H9 (cell line): ENCODE measurements at regions not wholly inside any gene's neighbourhood (a gene's known extent, or its start where the extent isn't known, plus 50 kb on each side); places are given as distances from the start of the nearest gene placed in this dataset.

ENCODE experiments used
- DNase-seq: peaks from one replicate; pipeline ENCODE4 v3.0.0-alpha.2; 2017
- H2AFZ ChIP-seq: one replicate; pipeline ENCODE4 v1.6.1; 2013; ENCODE audit warnings: mild to moderate bottlenecking, low read length, control low read depth, moderate library complexity
- H2AK5ac ChIP-seq: 2 replicates; pipeline ENCODE4 v1.6.1; 2013; ENCODE audit warnings: low read length, control low read depth, mixed read lengths; ENCODE audit not compliant: insufficient read length
- H2BK120ac ChIP-seq: one replicate; pipeline ENCODE4 v1.6.1; 2013; ENCODE audit warnings: low read depth, mild to moderate bottlenecking, low read length, control low read depth, inconsistent platforms; ENCODE audit not compliant: poor library complexity, severe bottlenecking
- H2BK12ac ChIP-seq: 2 replicates; pipeline ENCODE4 v1.6.1; 2013; ENCODE audit warnings: low read length, control low read depth, mixed read lengths, low read depth; ENCODE audit not compliant: insufficient read length
- H2BK15ac ChIP-seq: 2 replicates; pipeline ENCODE4 v1.6.1; 2013; ENCODE audit warnings: low read depth, low read length, control low read depth
- H2BK20ac ChIP-seq: one replicate; pipeline ENCODE4 v1.6.1; 2013; ENCODE audit warnings: low read depth, mild to moderate bottlenecking, low read length, control low read depth, inconsistent platforms; ENCODE audit not compliant: poor library complexity, severe bottlenecking
- H2BK5ac ChIP-seq: 2 replicates; pipeline ENCODE4 v1.6.1; 2013; ENCODE audit warnings: low read length, control low read depth, mixed read lengths; ENCODE audit not compliant: insufficient read length
- H3K14ac ChIP-seq: 2 replicates; pipeline ENCODE4 v1.6.1; 2013; ENCODE audit warnings: low read length, control low read depth; ENCODE audit not compliant: insufficient read depth
- H3K18ac ChIP-seq: 2 replicates; pipeline ENCODE4 v1.6.1; 2013; ENCODE audit warnings: low read depth, mild to moderate bottlenecking, mixed read lengths, low read length, control low read depth; ENCODE audit not compliant: insufficient read length
- H3K23ac ChIP-seq: 2 replicates; pipeline ENCODE4 v1.6.1; 2013; ENCODE audit warnings: low read length, control low read depth, mixed read lengths, low read depth; ENCODE audit not compliant: insufficient read length
- H3K23me2 ChIP-seq: 2 replicates; pipeline ENCODE4 v1.6.1; 2013; ENCODE audit warnings: low read depth, mild to moderate bottlenecking, mixed read lengths, low read length, control low read depth; ENCODE audit not compliant: insufficient read length, poor library complexity, severe bottlenecking
- H3K27ac ChIP-seq: 2 replicates; pipeline ENCODE4 v1.5.1; 2013; ENCODE audit warnings: low read length, control low read depth, mixed read lengths, low read depth; ENCODE audit not compliant: insufficient read length
- H3K27me3 ChIP-seq: 2 replicates; pipeline ENCODE4 v1.6.1; 2013; ENCODE audit warnings: low read length, control low read depth, inconsistent platforms; ENCODE audit not compliant: insufficient read depth
- H3K4ac ChIP-seq: 2 replicates; pipeline ENCODE4 v1.6.1; 2013; ENCODE audit warnings: low read depth, mild to moderate bottlenecking, control low read depth, inconsistent platforms, low read length, moderate library complexity
- H3K4me1 ChIP-seq: 2 replicates; pipeline ENCODE4 v1.6.1; 2013; ENCODE audit warnings: low read length, control low read depth, inconsistent platforms; ENCODE audit not compliant: insufficient read depth
- H3K4me2 ChIP-seq: 2 replicates; pipeline ENCODE4 v1.6.1; 2013; ENCODE audit warnings: low read length, control low read depth, mixed read lengths; ENCODE audit not compliant: insufficient read length, insufficient read depth
- H3K56ac ChIP-seq: 2 replicates; pipeline ENCODE4 v1.6.1; 2013; ENCODE audit warnings: low read depth, mild to moderate bottlenecking, mixed read lengths, low read length, control low read depth; ENCODE audit not compliant: insufficient read length
- H3K79me1 ChIP-seq: 2 replicates; pipeline ENCODE4 v1.6.1; 2013; ENCODE audit warnings: low read depth, mild to moderate bottlenecking, moderate library complexity, low read length, control low read depth, inconsistent platforms; ENCODE audit not compliant: insufficient read depth, poor library complexity, severe bottlenecking
- H3K79me2 ChIP-seq: 2 replicates; pipeline ENCODE4 v1.6.1; 2013; ENCODE audit warnings: low read length, control low read depth, inconsistent platforms; ENCODE audit not compliant: insufficient read depth
- H3K9ac ChIP-seq: 2 replicates; pipeline ENCODE4 v1.6.1; 2013; ENCODE audit warnings: low read length, control low read depth, mixed read lengths; ENCODE audit not compliant: insufficient read length; ENCODE audit errors: extremely low read depth
- H3K9me3 ChIP-seq: one replicate; pipeline ENCODE4 v1.6.1; 2013; ENCODE audit warnings: low read depth, low read length, inconsistent platforms; ENCODE audit not compliant: control insufficient read depth
- H3T11ph ChIP-seq: one replicate; pipeline ENCODE4 v1.6.1; 2013; ENCODE audit warnings: mild to moderate bottlenecking, low read length, control low read depth, inconsistent platforms
- H4K20me1 ChIP-seq: one replicate; pipeline ENCODE4 v1.6.1; 2013; ENCODE audit not compliant: control insufficient read depth, insufficient read length, insufficient read depth
- H4K5ac ChIP-seq: 2 replicates; pipeline ENCODE4 v1.6.1; 2013; ENCODE audit warnings: low read depth, mild to moderate bottlenecking, mixed read lengths, low read length, control low read depth; ENCODE audit not compliant: insufficient read length
- H4K8ac ChIP-seq: replicated peaks from 2 replicates; pipeline ENCODE4 v1.6.1; 2013; ENCODE audit warnings: low read length, control low read depth, mixed read lengths, low read depth; ENCODE audit not compliant: insufficient read length
- H4K91ac ChIP-seq: 2 replicates; pipeline ENCODE4 v1.6.1; 2013; ENCODE audit warnings: low read depth, mild to moderate bottlenecking, moderate library complexity, mixed read lengths, low read length, control low read depth; ENCODE audit not compliant: insufficient read length
- H3K27ac Mint-ChIP-seq, 3 experiments: 2 replicates in 2 of 3; 3 replicates in 1 of 3; pipeline ENCODE4 v1.8.0; 2020 to 2021; ENCODE audit warnings: mixed read lengths in 3 of 3, mild to moderate bottlenecking in 1 of 3, moderate library complexity in 1 of 3
- H3K27me3 Mint-ChIP-seq: 2 replicates; pipeline ENCODE4 v1.8.0; 2021; ENCODE audit warnings: low read depth, mild to moderate bottlenecking, moderate library complexity, mixed read lengths
- H3K36me3 Mint-ChIP-seq, 3 experiments: 2 replicates in 2 of 3; 3 replicates in 1 of 3; pipeline ENCODE4 v1.8.0; 2020 to 2021; ENCODE audit warnings: low read depth in 3 of 3, mixed read lengths in 3 of 3; ENCODE audit not compliant: insufficient read depth in 1 of 3
- H3K4me1 Mint-ChIP-seq, 2 experiments: 2 replicates each; pipeline ENCODE4 v1.8.0; 2020; ENCODE audit warnings: mixed read lengths in 2 of 2
- H3K4me3 Mint-ChIP-seq, 2 experiments: 2 replicates in 1 of 2; 3 replicates in 1 of 2; pipeline ENCODE4 v1.8.0; 2020 to 2021; ENCODE audit warnings: mild to moderate bottlenecking in 2 of 2, mixed read lengths in 2 of 2, moderate library complexity in 1 of 2
- H3K9me3 Mint-ChIP-seq, 2 experiments: 2 replicates in 1 of 2; 3 replicates in 1 of 2; pipeline ENCODE4 v1.8.0; 2020; ENCODE audit warnings: mild to moderate bottlenecking in 2 of 2, mixed read lengths in 2 of 2, moderate library complexity in 1 of 2
- CTCF ChIP-seq: fragments of 200-600 bp; sonication (generic); conservative IDR thresholded peaks from 3 replicates; pipeline ENCODE4 v1.8.0; 2021; ENCODE audit warnings: antibody characterized with exemption, mild to moderate bottlenecking
- WGBS: extraction: QIAGEN DNeasy Blood & Tissue Kit; methylation state at CpG from one replicate; pipeline ENCODE4 v1.1.7; 2013; ENCODE audit warnings: missing lambda C conversion rate, low lambda C conversion rate, mixed read lengths; ENCODE audit not compliant: insufficient read length; ENCODE audit errors: extremely low coverage; 5-methylcytosine and 5-hydroxymethylcytosine counted together

- Histone ChIP-seq H3K14ac (no peak overlapping the region), H3K4me1 (no peaks in the 10 kb centered on the region), H4K8ac (no peak overlapping the region), H4K91ac (no peak overlapping the region), H3K18ac (no peak overlapping the region), H2BK12ac (no peak overlapping the region), H2AFZ (no peak overlapping the region), H3K9me3 (no peaks in the 10 kb centered on the region), H2AK5ac (no peak overlapping the region), H4K20me1 (no peaks in the 10 kb centered on the region), H3K23ac (no peak overlapping the region), H3K23me2 (no peaks in the 10 kb centered on the region), H3K27ac (no peak overlapping the region), H2BK120ac (no peak overlapping the region), H3K79me1 (no peaks in the 10 kb centered on the region), H2BK15ac (no peak overlapping the region), H2BK5ac (no peak overlapping the region), H4K5ac (no peak overlapping the region), H3K4ac (no peak overlapping the region), H3T11ph (no peak overlapping the region), H2BK20ac (no peak overlapping the region), H3K27me3 (no peaks in the 10 kb centered on the region), H3K9ac (no peak overlapping the region), H3K79me2 (no peaks in the 10 kb centered on the region), H3K56ac (no peak overlapping the region), H3K4me2 (no peak overlapping the region)
- Mint-ChIP-seq H3K27me3 (peaks cover 5% of the 10 kb centered on the region; the same call in 1 of the 2 replicates), H3K4me1 (peaks cover 6 to 27% of the 10 kb centered on the region in 2 experiments), H3K4me3 (no peak overlapping the region), H3K27ac (no peak overlapping the region), H3K9me3 (no peaks in the 10 kb centered on the region; a peak in 1 of 5 replicates), H3K36me3 (no peaks in the 10 kb centered on the region)
- WGBS, result no CpG with 5 or more reads among the region's 14 CpGs
- TF ChIP-seq CTCF, result no peak
- DNase-seq, result no peak
These were observed 84.8 kb upstream of the LINGO1 start for GRCh38 chr15:77717333-77717990.
